ENCODE measurements at regions not wholly inside any gene's neighbourhood (a gene's known extent, or its start where the extent isn't known, plus 50 kb on each side); places are given as distances from the start of the nearest gene placed in this dataset.

DNA sequence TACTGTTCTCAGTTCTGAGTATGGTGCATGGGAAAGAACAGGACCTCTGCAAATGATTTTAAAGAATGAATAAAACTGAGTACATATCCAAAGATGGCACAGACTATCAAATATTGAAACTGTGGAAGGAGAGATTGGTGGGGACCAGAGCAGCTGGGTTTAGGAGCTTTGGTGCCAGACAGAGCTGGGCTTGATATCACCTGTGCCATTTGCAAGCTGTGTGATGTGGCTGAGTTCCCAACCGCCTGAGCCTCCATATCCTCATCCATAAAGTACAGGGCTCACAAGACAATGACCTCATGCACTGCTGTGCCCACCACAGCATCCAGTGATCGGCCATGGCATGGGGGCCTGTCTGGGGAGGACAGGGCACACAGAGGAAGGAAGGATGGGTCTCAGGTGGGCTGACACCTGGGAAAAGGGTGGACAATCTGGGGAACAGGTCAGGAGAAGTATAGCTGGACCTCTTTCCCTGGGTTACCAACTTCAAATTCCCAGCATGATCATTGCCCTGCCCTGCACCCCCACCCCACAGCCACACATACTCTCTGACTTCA, 83.9 kb upstream of the RAB6C start:
- TF ChIP-seq CTCF (IDR thresholded peaks at IDR 0.05): no peak
- H3K36me3 ChIP-seq (ENCODE audit: control insufficient read depth, insufficient read depth, low read length): no peaks in the 10 kb centered on the region
- no peaks in the 10 kb centered on the region for H3K9me3 ChIP-seq (ENCODE audit: control insufficient read depth, low read length)
- no peaks in the 10 kb centered on the region for H3K4me1 ChIP-seq
- H2AFZ ChIP-seq: no peak overlapping the region
- H3K9ac ChIP-seq: no peak overlapping the region
- no peak overlapping the region for H3K4me2 ChIP-seq (ENCODE audit: low read length)
- no peaks in the 10 kb centered on the region for H3K79me2 ChIP-seq
- H3K27ac ChIP-seq: no peak overlapping the region
- no peak overlapping the region for H3K4me3 ChIP-seq (ENCODE audit: low read depth, low read length)
- H3K27me3 ChIP-seq (ENCODE audit: control insufficient read depth, insufficient read depth, low read length): no peaks in the 10 kb centered on the region

DNA sequence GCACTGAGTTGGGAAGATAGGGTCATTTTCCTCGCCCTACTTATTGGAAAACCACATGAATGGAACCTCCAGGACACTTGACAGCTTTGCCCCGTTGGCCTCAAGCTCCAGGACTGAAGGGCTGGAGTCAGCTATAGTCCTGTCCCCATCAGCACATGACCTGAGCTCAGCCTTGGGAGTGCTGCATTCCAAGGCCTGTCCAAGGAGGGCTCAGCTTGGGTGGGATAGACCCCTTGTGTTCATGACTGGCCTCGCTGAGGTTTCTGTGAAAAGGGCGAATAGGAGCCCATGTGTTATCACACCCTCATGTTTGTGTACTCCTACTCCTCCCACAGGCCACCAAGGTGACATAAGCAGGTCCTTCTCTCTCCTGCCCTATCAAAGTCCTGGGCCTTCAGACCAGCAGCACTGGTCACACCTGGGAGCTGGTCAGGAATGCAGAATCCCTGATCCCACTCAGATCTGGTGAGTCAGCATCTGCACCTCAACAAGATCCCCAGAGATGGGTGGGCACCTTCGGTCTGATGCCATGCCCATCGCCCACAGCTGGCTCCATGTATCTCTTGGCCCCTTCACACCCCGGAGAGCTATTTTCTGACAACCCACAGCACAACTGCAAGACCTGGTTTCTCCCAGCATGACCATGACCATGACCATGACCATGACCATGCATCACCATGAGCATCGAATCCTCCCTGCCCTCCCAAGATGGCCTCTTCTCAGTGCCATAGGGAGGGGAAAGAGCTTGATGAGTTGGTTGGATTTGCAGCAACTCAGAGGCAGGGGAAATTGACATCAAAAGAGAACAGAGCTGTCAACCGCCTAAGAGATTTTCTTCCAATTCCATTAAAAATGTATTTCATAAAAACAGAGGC, 83.0 kb upstream of the RAB6C start:
- Histone ChIP-seq H3K4me2 (ENCODE audit: low read length) (no peak overlapping the region), H3K4me1 (no peaks in the 10 kb centered on the region), H3K79me2 (no peaks in the 10 kb centered on the region), H3K4me3 (ENCODE audit: low read depth, low read length) (no peak overlapping the region), H3K27me3 (ENCODE audit: control insufficient read depth, insufficient read depth, low read length) (no peaks in the 10 kb centered on the region), H3K9me3 (ENCODE audit: control insufficient read depth, low read length) (no peaks in the 10 kb centered on the region), H3K36me3 (ENCODE audit: control insufficient read depth, insufficient read depth, low read length) (no peaks in the 10 kb centered on the region), H3K27ac (no peak overlapping the region), H3K9ac (no peak overlapping the region), H2AFZ (no peak overlapping the region)
- TF ChIP-seq CTCF (IDR thresholded peaks at IDR 0.05): no peak

- Histone ChIP-seq H3K9ac (no peak overlapping the region), H3K36me3 (ENCODE audit: control insufficient read depth, insufficient read depth, low read length) (no peaks in the 10 kb centered on the region), H3K4me1 (no peaks in the 10 kb centered on the region), H3K4me3 (ENCODE audit: low read depth, low read length) (no peak overlapping the region), H3K79me2 (no peaks in the 10 kb centered on the region), H3K27ac (no peak overlapping the region), H3K4me2 (ENCODE audit: low read length) (no peak overlapping the region), H2AFZ (no peak overlapping the region), H3K9me3 (ENCODE audit: control insufficient read depth, low read length) (no peaks in the 10 kb centered on the region), H3K27me3 (ENCODE audit: control insufficient read depth, insufficient read depth, low read length) (no peaks in the 10 kb centered on the region)
- no peak for TF ChIP-seq CTCF (IDR thresholded peaks at IDR 0.05)
Observed at GRCh38 chr2:129901754-129902415, 77.6 kb upstream of the RAB6C start.

- Histone ChIP-seq H3K4me1 (no peaks in the 10 kb centered on the region), H3K4me3 (ENCODE audit: low read depth, low read length) (no peak overlapping the region), H3K9me3 (ENCODE audit: control insufficient read depth, low read length) (no peaks in the 10 kb centered on the region), H2AFZ (no peak overlapping the region), H3K36me3 (ENCODE audit: control insufficient read depth, insufficient read depth, low read length) (no peaks in the 10 kb centered on the region), H3K27ac (no peak overlapping the region), H3K79me2 (no peaks in the 10 kb centered on the region), H3K27me3 (ENCODE audit: control insufficient read depth, insufficient read depth, low read length) (no peaks in the 10 kb centered on the region), H3K9ac (no peak overlapping the region), H3K4me2 (ENCODE audit: low read length) (no peak overlapping the region)
- no peak for TF ChIP-seq CTCF (IDR thresholded peaks at IDR 0.05)
Observed at GRCh38 chr2:129902731-129903585, 76.5 kb upstream of the RAB6C start.

All from parathyroid adenoma (tissue), 2 donors.